LoVo (cell line): ENCODE measurements at regions not wholly inside any gene's neighbourhood (a gene's known extent, or its start where the extent isn't known, plus 50 kb on each side); places are given as distances from the start of the nearest gene placed in this dataset.

Experiments
- DNase-seq: peaks from one replicate; pipeline ENCODE4 v3.0.0-alpha.2; 2016; ENCODE audit warnings: low spot score

- DNase-seq: no peak
Observed at GRCh38 chr1:239799617-239800016, 292.1 kb upstream of the FMN2 start.

- no peak for DNase-seq
Observed at GRCh38 chr1:239800861-239801260, 290.8 kb upstream of the FMN2 start.

GRCh38 chr1:239802275-239802674 is 289.4 kb upstream of the FMN2 start:
- DNase-seq: no peak

- no peak for DNase-seq
Observed at GRCh38 chr1:239803781-239804180, 287.9 kb upstream of the FMN2 start.

- no peak for DNase-seq
Observed at GRCh38 chr1:239804266-239804665, 287.4 kb upstream of the FMN2 start.

- no peak for DNase-seq
Observed at GRCh38 chr1:239805042-239805441, 286.6 kb upstream of the FMN2 start.

- no peak for DNase-seq
Observed at GRCh38 chr1:239805851-239806772, 285.6 kb upstream of the FMN2 start.

GRCh38 chr1:239806897-239807296 is 284.8 kb upstream of the FMN2 start:
- no peak for DNase-seq

GRCh38 chr1:239807361-239807760 is 284.3 kb upstream of the FMN2 start:
- no peak for DNase-seq

- no peak for DNase-seq
Observed at GRCh38 chr1:239810061-239810481, 281.6 kb upstream of the FMN2 start.

GRCh38 chr1:239811211-239811885 is 280.3 kb upstream of the FMN2 start:
- no peak for DNase-seq

- no peak for DNase-seq
Observed at GRCh38 chr1:239812580-239812979, 279.1 kb upstream of the FMN2 start.

GRCh38 chr1:239814306-239814881 is 277.3 kb upstream of the FMN2 start:
- peak; percentile 32 for DNase-seq

GRCh38 chr1:239815074-239815473 is 276.6 kb upstream of the FMN2 start:
- no peak for DNase-seq

GRCh38 chr1:239816081-239816782 is 275.5 kb upstream of the FMN2 start:
- DNase-seq: peak; percentile 60

- DNase-seq: no peak
Observed at GRCh38 chr1:239817276-239817675, 274.4 kb upstream of the FMN2 start.

- no peak for DNase-seq
Observed at GRCh38 chr1:239817801-239818200, 273.9 kb upstream of the FMN2 start.

- no peak for DNase-seq
Observed at GRCh38 chr1:239819096-239819495, 272.6 kb upstream of the FMN2 start.

GRCh38 chr1:239819756-239820250 is 271.9 kb upstream of the FMN2 start:
- DNase-seq: no peak

- no peak for DNase-seq
Observed at GRCh38 chr1:239823852-239824251, 267.8 kb upstream of the FMN2 start.

- DNase-seq: no peak
Observed at GRCh38 chr1:239826211-239826610, 265.5 kb upstream of the FMN2 start.

- no peak for DNase-seq
Observed at GRCh38 chr1:239826736-239827135, 264.9 kb upstream of the FMN2 start.
